PC-3 (cell line): ENCODE measurements at regions not wholly inside any gene's neighbourhood (a gene's known extent, or its start where the extent isn't known, plus 50 kb on each side); places are given as distances from the start of the nearest gene placed in this dataset.

Experiments
- EZH2phosphoT487 ChIP-seq: fragments of 300-600 bp; sonication (generic); IDR thresholded peaks from 2 replicates; pipeline ENCODE4 v1.6.1; 2018; ENCODE audit warnings: mild to moderate bottlenecking, antibody characterized with exemption, low read length, borderline replicate concordance
- TF ChIP-seq, protein P1 (sequence below): fragments of 300-600 bp; sonication (generic); conservative IDR thresholded peaks from 2 replicates; pipeline ENCODE4 v1.5.1; 2017; ENCODE audit warnings: antibody characterized with exemption, low read depth, mild to moderate bottlenecking, low read length

DNA sequence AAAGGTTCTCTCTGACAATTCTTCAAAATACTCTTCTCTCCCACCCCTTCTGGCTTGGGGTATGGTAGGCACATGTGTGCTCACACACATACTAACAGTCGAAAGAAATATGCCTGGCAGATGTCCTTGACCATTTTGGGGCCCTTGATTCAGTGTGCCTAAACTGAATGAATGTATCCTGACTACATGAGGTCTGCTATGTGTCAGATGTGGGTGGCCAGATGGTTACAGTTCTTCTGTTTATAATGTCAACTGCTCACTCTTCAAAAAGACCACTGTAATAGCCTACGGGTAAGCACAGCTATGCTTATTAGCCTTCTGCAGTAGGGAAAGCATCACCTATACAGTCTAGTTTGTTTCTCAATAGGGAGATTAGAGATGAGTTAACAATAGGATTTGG lies 63.7 kb upstream of the VEGFC start:
- TF ChIP-seq, protein P1, sequence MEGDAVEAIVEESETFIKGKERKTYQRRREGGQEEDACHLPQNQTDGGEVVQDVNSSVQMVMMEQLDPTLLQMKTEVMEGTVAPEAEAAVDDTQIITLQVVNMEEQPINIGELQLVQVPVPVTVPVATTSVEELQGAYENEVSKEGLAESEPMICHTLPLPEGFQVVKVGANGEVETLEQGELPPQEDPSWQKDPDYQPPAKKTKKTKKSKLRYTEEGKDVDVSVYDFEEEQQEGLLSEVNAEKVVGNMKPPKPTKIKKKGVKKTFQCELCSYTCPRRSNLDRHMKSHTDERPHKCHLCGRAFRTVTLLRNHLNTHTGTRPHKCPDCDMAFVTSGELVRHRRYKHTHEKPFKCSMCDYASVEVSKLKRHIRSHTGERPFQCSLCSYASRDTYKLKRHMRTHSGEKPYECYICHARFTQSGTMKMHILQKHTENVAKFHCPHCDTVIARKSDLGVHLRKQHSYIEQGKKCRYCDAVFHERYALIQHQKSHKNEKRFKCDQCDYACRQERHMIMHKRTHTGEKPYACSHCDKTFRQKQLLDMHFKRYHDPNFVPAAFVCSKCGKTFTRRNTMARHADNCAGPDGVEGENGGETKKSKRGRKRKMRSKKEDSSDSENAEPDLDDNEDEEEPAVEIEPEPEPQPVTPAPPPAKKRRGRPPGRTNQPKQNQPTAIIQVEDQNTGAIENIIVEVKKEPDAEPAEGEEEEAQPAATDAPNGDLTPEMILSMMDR, result no peak
- no peak for TF ChIP-seq EZH2phosphoT487
